RPMI7951 (cell line): ENCODE measurements at regions not wholly inside any gene's neighbourhood (a gene's known extent, or its start where the extent isn't known, plus 50 kb on each side); places are given as distances from the start of the nearest gene placed in this dataset.

Experiments used
- DNase-seq: peaks from one replicate; pipeline ENCODE4 v3.0.0-alpha.2; 2012; ENCODE audit warnings: low read depth

DNA sequence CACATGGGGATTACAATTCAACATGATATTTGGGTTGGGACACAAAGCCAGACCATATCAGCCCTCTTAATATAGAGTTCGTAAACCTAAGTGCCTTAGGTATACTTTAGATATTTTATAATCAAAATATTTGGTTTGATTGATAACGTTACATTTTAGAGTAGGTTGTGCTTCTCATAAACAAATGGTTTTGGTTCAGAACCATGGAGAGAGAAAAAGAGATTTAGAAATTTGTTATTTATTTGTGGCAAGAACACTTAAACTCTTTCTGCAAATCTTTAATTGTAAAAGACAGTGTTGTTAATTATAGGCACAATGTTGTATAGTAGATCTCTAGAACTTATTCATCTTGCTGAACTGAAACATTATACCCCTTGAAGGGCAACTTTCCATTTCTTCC lies 298.8 kb downstream of the TENT4A start:
- no peak for DNase-seq

DNA sequence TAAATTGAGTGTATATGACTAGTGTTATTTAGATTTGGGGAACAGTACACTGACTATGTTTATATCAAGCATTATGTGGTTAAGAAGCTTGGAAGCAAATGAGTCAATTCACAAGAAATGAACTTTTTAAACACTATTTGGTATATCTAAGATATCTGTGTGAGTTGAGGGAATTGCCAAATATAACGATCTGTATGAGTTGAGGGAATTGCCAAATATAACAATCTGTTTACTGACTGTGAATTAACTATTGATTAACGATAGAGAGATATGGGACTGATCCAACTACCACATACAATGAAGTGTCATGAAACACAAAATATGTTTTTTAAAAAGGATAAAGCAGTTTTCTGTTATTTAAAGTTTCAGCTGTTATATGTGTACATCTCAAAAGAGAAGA lies 301.4 kb downstream of the TENT4A start:
- no peak for DNase-seq

DNA sequence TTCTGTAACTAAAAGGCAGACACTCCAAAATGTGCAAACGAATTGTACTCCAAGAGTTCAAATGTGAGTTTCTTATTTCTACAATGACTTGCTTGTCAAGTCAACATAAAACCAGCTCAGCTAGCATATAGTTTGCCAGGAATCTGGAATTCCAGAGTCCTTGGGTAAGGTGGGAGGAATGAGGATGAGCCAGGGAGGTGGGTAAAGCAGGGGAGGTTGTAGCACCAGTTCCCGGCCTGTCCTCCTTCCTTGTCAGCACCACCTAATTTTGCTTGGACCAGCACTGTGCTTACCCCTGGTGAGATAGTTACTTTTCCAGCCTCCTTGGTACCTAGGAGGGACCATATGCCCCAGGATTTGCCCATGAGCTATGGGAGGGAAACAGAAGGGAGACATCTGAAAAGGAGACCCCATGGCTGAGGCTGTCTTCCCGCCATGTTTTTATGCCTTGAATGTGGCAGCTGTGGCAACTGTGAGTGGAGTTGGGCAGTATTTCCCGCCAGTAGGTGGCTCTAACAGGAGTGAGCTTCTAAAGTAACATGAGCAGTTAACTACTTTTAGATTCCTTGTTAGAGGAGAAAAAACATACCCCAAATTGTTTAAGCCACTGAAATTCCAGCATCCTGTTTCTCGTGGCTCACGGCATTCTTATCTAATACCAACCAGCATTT lies 302.5 kb downstream of the TENT4A start:
- no peak for DNase-seq

DNA sequence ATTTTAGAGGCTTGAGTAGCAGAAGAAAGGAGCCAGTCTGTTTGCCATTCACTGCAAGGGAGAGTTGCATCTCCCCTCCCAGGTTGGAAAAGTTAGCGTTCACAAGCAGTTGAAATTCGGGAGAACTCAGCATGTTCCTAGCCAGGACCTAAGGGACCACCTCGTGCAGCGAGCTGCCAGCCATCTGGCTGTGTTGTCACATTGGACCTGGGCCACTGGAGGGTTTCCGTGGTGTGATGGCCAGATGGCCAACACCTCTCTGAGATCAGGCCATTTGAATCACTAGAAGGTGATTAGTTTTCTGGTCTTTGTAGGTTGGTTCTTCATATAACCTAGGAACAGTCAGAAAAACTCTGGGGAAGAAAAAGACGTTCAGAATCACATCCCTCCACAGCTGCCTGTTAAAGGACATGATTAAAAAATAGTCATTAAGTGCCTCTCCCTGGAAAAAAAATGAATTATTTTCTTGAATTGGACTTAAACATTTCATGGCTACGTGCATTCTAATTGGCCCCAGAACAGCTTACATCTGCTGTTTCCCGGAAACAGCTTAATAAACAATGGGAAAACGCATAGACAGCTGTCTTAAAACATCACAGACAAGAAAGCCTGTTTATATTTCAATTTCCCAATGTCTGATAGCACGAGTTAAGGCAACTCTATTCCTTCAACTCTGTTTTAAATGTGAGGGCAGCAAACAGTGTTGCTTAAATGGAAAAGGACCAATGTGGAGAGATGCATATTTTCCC lies 303.9 kb downstream of the TENT4A start:
- no peak for DNase-seq

DNA sequence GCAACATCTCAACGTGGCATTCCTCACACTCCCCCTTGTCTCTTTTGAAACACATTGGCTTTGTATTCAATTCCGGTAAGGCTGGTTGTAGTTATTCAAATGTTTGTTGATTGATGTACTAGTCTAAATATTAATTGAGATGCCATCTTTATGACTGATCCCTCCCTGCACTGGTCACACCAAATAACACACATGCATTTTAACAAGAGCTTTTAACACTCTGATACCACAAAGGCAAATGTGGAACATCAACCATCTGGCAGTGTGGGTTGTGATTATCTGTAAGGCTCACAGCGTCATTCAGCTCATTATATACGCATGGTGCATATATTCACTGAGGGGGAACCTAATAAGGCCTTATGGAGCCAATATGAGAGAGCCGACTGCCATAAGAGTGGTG lies 305.0 kb downstream of the TENT4A start:
- DNase-seq = no peak

DNA sequence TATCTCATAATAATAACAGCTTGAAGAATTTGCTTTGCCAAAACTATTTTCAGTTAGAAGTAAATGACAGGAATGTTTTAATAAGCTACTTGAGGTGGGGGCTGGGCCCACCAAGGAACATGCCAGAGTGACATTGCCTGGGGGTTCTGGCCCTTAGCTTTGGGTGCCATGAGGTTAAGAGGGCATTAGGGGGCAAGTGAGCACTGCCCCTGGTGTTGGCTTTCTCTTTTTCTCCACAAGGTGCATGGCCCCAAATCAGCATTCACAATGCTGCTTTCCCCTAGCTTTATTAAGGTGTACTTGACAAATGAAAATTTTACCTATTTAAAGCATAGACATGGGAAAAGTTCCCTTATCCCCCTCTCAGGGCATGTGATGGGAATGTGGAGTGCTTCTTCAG lies 305.4 kb downstream of the TENT4A start:
- DNase-seq = no peak

DNA sequence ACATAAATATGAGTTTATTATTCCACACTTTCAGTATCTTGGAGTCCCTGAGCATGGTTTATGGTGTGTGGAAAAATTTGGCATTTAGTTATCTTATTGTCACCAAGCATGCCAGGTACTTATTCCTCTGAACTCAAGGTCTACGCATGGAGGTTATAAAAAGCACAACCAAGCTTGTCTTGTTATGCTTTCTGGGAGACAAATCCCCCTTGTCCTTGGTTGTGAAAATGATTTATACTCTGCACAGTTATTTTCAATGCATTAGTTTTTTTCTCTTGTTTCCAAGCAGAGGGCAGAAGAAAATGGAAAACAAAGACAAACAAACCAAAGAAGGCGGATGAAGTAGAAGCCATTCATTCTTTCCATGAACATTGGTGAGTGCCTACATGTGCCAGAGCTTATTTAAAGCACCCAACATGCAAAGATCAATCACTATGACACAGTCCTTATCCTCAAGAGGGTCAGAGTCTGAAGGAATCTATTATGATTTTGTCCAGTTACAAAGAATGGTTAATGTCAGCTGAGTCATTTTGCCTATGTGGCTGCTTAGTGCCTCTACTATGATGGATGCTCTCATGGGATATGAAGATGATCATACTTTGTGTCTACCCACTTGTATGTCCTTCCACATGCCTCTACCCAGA lies 323.1 kb downstream of the TENT4A start:
- no peak for DNase-seq

DNA sequence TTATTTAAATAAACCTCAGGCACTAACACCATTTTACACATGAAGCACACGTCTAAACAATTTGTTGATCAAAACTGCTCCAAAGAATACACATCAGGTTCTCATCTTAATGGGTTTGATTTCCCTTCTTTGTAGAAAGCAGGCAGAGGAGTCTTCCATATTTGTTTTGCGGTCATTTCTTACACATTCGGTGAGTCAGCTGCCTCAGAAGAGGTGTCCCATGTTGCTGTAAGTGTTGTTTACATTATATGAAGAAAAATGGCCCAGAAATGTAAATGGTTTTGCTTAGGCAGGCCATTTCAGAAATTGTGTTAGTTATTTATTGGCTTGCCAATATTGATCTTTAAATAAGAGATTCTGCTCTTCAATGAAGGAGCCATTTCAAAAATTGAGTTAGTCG lies 325.8 kb downstream of the TENT4A start:
- DNase-seq = no peak

DNA sequence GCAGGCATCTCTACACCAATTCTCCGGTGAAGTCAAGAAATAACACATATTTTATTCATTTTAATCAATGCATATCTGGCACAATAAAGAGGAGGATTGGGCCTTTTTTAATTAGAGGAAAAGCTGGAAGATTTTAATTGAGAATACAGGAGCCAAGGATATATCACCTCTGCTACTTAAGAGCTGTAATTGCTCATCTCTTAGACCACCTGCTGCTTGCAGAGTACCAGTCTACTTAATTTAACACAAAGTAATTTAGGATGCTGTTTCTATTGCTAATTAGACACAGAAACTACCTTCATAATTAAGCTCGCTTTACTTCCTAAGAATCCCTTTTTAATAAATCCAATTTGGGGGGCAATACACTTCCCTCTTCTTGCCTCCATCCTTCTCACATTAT lies 326.9 kb downstream of the TENT4A start:
- DNase-seq = no peak

DNA sequence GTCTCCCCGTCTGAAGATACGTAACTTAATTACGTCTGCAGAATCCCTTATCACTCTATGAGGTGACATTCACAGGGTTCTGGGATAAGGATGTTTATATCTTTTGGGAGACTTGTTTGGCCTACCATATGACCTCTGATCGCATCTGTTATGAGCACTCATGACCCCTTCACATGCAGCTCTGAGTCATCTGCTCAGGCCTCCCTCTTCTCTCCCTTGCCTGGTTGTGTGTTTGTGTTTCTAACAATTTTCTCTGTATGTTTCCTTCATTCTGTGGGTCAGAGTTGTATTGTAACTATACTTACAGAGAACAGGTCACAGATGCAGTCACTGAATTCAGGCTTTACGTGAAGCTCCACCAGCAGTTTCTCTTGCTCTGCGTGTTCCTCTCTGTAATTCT lies 330.6 kb downstream of the TENT4A start:
- no peak for DNase-seq

DNA sequence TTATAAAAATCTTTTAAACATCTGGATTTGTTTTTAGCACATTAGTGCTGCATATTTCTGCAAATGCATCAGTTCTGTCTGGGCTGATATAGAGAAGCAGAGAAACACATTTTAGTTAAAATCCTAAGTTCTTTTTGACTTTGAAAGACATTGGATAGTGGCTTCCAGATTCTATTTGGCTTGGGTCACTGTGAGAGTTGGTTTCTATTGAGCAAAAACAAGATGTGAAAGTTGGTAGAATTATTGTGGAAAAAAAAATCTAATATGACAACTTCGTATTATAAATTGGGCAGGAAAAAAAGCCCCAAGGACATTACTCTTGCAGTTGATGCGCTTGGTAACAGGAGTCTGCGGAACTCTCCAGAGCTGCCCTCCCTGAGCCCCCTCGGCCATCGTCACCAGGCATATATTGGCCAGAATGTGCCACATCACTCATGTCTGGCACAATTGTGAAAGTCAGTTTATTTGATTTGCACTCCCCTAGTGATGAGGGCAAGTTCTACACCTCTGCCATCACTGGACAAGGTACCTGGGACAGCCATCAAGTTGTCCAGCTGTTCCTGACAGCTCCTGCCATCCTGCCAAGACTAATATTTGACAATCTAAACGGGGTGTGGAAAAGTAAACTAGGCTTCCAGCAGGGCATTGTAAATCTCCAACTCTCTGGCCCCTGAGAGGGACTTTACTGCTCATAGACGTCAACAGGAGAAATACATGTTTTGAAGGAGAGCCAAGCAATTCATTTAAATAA lies 334.5 kb downstream of the TENT4A start:
- DNase-seq = no peak

DNA sequence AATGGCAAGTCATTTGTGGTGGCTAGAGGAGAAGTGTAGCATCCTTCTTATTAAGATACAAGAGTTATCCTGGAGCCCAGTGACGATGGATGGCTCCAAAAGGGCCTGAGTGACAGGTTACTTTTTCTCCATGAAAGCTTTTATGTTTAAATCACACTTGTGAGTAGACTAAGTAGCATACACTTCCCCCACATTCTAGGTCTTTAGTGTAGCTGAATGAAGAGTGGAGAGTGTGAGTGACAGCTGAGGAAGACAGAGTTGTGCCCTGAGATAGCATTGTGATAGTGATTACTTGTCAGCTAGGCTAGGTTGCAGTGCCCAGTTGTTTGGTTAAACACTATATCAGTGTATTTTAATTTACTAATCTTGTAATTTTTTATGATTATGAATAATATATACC lies 337.8 kb downstream of the TENT4A start:
- no peak for DNase-seq

DNA sequence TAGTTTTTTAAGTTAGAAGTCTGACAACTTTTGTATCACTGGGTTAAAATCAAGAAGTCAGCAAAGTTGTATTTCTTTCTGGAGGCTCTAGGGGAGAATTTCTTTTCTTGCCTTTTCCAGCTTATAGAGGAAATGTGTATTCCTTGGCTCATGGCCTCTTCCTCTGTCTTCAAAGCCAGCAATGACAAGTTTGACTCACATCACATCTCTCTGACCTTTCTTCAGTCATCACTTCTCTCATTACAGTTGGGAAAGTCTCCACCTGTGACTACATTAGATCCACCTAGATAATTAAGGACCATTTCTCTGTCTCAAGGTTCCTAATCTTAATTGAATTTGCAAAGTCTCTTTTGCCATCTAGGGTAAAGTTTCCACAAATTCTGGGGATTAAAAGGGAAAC lies 339.9 kb downstream of the TENT4A start:
- no peak for DNase-seq

DNA sequence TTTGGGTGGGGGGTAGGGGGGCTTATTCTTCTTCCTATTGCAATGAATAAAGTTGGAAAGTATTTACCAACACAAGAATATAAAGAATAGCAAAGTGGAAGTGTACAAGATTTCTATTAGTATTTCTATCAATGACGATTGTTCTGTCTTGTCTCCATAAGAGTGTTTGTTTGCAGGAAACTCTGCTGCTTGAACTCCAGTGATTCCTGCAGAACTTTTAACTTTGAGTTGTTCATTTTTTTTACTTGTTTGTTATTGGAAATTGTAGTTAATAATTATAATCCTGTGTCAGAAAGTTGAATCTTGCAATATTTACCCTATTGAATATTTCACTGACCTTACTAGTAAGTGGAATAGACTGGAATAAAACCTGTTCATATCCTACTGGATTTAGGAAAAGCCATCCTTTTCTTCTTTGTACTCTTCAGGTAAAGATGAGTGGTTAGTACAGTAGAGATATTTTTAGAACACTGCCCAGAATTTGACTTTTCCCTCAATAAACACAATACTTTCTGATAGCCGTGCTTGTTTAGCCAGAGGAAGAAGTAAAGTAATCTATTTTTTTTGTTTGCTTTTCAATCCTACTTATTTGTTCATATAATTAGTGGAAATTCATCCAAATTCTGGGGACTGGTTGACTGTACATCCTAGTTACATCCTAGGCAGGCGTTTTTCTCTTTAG lies 340.4 kb downstream of the TENT4A start:
- no peak for DNase-seq

DNA sequence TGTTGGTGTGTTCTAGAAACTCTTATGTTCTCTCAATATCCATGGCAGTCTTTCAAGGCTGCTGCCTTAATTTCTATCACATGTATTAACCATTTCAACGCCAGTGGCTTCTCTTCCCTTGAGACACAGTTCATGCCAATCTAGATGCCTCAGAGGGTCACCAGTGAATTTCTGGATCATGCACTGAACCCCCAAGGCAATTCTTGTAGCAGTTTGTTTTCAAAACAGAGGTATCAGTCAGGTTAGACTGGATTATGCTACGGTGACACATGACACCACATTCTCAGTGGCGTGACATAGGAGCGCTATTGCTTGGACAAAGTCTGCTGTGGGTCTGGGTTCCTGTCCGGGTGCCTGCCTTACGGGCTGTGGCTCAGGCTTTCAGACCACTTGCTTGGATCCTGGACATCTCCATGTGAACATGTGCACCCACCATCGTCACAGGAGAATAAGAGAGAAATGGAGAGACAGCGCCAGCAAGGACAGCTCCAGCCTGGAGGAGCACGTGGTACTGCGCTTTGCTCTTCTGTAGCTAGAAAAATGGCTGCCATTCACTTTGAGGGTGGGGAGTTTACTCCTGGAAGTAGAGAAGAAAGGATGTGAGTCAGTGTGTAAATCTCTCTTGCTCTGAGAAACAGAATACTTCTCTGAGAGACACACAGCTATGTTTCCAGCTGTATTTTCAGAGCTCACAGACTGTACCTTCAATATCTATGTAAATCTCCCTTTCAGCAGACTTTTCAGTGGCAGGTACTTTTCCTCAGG lies 329.3 kb upstream of the ADCY2 start:
- peak; percentile 1 for DNase-seq

DNA sequence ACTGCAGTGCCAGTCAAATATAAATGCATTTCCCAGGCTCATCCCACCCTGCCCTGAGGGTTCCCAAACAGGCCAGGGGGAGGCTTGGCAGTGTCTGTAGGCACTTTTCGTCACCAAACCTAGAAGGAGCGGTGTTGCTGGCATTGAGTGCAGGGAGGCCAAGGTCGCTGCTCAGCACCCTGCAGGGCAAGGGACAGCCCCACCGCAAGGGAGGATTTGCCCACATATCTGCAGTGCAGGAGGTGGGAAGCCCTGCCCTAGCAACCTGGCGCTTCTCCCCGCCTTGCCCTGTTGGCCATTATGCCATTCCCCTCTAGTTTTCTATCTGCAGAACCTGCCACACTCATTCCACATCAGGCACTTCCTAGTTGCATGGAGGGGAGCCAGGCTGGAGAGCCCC lies 327.8 kb upstream of the ADCY2 start:
- DNase-seq = no peak

DNA sequence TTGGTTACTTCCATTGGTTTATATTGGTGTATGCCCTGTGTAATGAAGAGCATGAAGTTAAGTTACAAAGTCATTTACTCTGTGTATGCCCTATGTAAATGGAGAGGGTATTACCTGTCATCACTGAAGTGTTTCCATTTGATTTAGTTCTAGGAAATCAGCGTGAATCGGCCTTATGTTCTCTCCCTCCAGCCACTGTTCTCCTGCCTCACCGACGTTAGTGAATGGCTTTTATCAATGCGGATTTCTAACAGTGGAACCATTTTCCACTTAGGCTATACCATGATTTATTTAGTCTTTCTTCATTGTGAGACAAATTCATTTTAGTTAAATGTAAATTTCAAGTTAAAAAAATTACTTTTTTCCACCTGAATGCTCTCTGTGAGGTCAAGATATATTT lies 327.0 kb upstream of the ADCY2 start:
- no peak for DNase-seq

DNA sequence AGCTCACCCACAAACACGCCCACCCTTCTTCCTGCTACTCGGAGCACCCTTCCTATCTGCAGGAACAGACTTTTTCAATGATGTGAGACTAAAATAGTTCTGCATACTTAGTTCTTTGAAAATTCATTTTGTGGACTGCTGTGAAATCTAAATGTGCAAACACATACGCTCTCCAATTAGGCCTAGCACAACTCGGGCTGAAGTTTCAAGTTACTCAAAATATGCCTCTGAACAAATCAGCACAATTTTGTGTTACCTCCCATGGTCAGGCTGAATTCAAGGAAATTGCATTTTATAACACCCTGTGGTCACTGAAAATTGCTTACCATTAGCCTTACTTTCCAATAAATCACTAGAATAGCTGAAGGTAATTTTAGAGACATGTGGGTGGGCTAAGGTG lies 323.8 kb upstream of the ADCY2 start:
- DNase-seq = no peak

DNA sequence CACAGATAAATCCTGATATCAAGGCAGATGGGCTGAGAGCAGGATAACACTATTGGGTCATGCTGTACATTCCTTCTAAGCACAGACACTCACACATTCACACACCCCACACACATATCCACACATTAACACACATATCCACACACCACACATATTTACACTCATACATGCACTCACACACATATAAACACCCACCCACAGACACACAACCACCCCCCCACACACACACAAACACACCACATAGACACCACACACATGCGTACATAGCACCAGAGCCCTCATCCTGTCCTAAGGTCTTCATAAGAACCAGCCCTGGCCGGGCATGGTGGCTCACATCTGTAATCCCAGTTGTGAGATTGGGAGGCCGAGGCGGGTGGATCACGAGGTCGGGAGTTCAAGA lies 322.3 kb upstream of the ADCY2 start:
- no peak for DNase-seq

DNA sequence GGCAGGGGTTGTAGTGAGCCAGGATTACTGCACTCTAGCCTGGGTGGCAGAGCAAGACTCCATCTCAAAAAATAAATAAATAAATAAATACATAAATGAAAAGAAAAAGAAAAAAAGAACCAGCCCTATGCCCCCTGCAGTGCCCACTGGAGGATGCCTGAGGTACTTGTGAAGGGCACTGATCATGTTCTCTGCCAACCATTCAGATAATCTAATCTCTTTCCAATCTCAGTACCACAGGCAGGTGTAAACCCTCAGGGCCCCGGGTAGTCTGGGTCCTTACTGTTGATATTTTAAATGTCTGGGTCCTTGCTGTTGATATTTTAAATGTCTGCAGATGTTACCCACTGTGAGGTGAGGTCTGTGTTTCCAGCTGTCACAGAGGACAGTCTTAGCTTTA lies 321.8 kb upstream of the ADCY2 start:
- DNase-seq = no peak

DNA sequence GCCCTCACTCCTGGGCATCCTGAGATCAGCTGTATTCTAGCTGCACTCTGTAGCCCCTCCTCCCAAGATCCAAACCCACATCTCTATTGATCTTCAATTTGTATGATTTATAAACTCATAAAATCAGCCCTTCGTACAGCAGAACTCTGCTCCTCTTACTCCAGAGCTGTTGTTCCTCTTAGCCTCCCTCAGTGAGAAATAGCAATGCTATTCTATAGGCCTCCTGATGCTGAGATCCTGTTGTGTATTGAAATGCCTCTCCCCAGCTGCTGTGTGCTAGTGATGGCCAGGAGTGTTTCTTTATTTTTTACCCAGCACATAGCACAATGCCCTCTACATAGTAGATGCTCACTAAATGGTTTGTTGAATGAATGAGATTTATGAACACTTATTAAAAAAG lies 320.5 kb upstream of the ADCY2 start:
- DNase-seq = no peak
